NCI-H1092 (cell line): ENCODE measurements at regions not wholly inside any gene's neighbourhood (a gene's known extent, or its start where the extent isn't known, plus 50 kb on each side); places are given as distances from the start of the nearest gene placed in this dataset.

Source experiments
- DNase-seq: peaks from one replicate; lab custom pipeline; 2025; lab: John Stamatoyannopoulos, UW

- DNase-seq: no peak
Observed at GRCh38 chr18:22467760-22468553, 50.2 kb upstream of the CTAGE1 start.

GRCh38 chr18:22468554-22468891, 50.8 kb upstream of the CTAGE1 start:
- DNase-seq: no peak

- no peak for DNase-seq
Observed at GRCh38 chr18:22469061-22469734, 51.5 kb upstream of the CTAGE1 start.

GRCh38 chr18:22469926-22470247, 52.2 kb upstream of the CTAGE1 start:
- no peak for DNase-seq

GRCh38 chr18:22470248-22471235, 52.8 kb upstream of the CTAGE1 start:
- DNase-seq: no peak

- DNase-seq: no peak
Observed at GRCh38 chr18:22471546-22472131, 53.9 kb upstream of the CTAGE1 start.

- DNase-seq: no peak
Observed at GRCh38 chr18:22473366-22473765, 55.7 kb upstream of the CTAGE1 start.

- DNase-seq: no peak
Observed at GRCh38 chr18:22475426-22476100, 57.8 kb upstream of the CTAGE1 start.

- DNase-seq: no peak
Observed at GRCh38 chr18:22477222-22477621, 59.5 kb upstream of the CTAGE1 start.

- no peak for DNase-seq
Observed at GRCh38 chr18:22482948-22483347, 65.2 kb upstream of the CTAGE1 start.

GRCh38 chr18:22483407-22483806, 65.7 kb upstream of the CTAGE1 start:
- no peak for DNase-seq

GRCh38 chr18:22484471-22484870, 66.8 kb upstream of the CTAGE1 start:
- DNase-seq: no peak

- no peak for DNase-seq
Observed at GRCh38 chr18:22485808-22486244, 68.1 kb upstream of the CTAGE1 start.

- no peak for DNase-seq
Observed at GRCh38 chr18:22486667-22487066, 69.0 kb upstream of the CTAGE1 start.

- no peak for DNase-seq
Observed at GRCh38 chr18:22488554-22488953, 70.8 kb upstream of the CTAGE1 start.

GRCh38 chr18:22489704-22490103, 72.0 kb upstream of the CTAGE1 start:
- no peak for DNase-seq

- no peak for DNase-seq
Observed at GRCh38 chr18:22490429-22490846, 72.7 kb upstream of the CTAGE1 start.

GRCh38 chr18:22493255-22493654, 75.5 kb upstream of the CTAGE1 start:
- no peak for DNase-seq

- DNase-seq: no peak
Observed at GRCh38 chr18:22493940-22494339, 76.2 kb upstream of the CTAGE1 start.

GRCh38 chr18:22494771-22495170, 77.1 kb upstream of the CTAGE1 start:
- DNase-seq: no peak

- no peak for DNase-seq
Observed at GRCh38 chr18:22499421-22499820, 81.7 kb upstream of the CTAGE1 start.

- no peak for DNase-seq
Observed at GRCh38 chr18:22503803-22504202, 86.1 kb upstream of the CTAGE1 start.
